Ovary (tissue), 7 donors: ENCODE measurements at regions not wholly inside any gene's neighbourhood (a gene's known extent, or its start where the extent isn't known, plus 50 kb on each side); places are given as distances from the start of the nearest gene placed in this dataset.
"Not testable (repeated sequence)": the region's sequence is repeated elsewhere in the genome, so short reads cannot be mapped to it uniquely, and the experiment has no call there.

Experiments
- DNase-seq, 5 donors: peaks; one replicate each; pipeline ENCODE4 v3.0.0-alpha.2; 2019 to 2020
- H3K27ac ChIP-seq, 2 donors: fragments of 200-600 bp; one replicate each; pipeline versions ENCODE4 v1.5.1 to v1.8.0; 2019 to 2022
- H3K27me3 ChIP-seq: fragments of 200-600 bp; one replicate; pipeline ENCODE4 v1.8.0; 2022
- H3K36me3 ChIP-seq: fragments of 200-600 bp; sonication (generic); one replicate; pipeline ENCODE4 v1.5.1; 2019
- H3K4me1 ChIP-seq: one replicate; pipeline ENCODE4 v1.8.1; 2013; ENCODE audit warnings: mild to moderate bottlenecking, moderate library complexity; ENCODE audit not compliant: insufficient read depth
- H3K4me3 ChIP-seq: fragments of 200-600 bp; sonication (generic); one replicate; pipeline ENCODE4 v1.5.1; 2017
- H3K9me3 ChIP-seq, 2 donors: fragments of 200-600 bp in 1 of 2; sonication (generic) in 1 of 2; one replicate each; pipeline versions ENCODE4 v1.5.1 to v1.8.1; 2013 to 2019; ENCODE audit warnings: mild to moderate bottlenecking in 1 of 2, moderate library complexity in 1 of 2
- WGBS, 3 donors: extraction: QIAGEN DNeasy Blood & Tissue Kit in 1 of 3; methylation state at CpG; one replicate each; pipeline versions ENCODE4 v1.1.5 to v1.1.7; 2013 to 2017; 5-methylcytosine and 5-hydroxymethylcytosine counted together
- intact Hi-C, 4 donors: fragments of 100-400 bp; cut with DNase I; formaldehyde crosslinking; loops; one replicate each; pipeline versions ENCODE4 v1.11.0 to v1.15.1; 2022 to 2023
- donor health status: DM: no; HTN: no; CAD: no; lungs with moderate emphysema.
- donor health status: DM: no; HTN: no; CAD: no.
- donor health status: Bipolar disorder and iron deficiency.
- donor health status: DM: no; HTN: no; CAD: no.
- donor health status: DM: yes; HTN: yes; CAD: no.

GRCh38 chr9:40592406-40592805, 536.1 kb downstream of the FOXD4L6 start:
- 73 to 97% (median 77%) methylated on average over 3 to 4 of the region's 4 CpGs for WGBS, 3 donors
- H3K4me1 ChIP-seq, intact Hi-C loops, H3K9me3 ChIP-seq, H3K27me3 ChIP-seq, H3K4me3 ChIP-seq, H3K27ac ChIP-seq, H3K36me3 ChIP-seq: not testable (repeated sequence)
- DNase-seq: peak in 1 of 5 donors; percentile 8

DNA sequence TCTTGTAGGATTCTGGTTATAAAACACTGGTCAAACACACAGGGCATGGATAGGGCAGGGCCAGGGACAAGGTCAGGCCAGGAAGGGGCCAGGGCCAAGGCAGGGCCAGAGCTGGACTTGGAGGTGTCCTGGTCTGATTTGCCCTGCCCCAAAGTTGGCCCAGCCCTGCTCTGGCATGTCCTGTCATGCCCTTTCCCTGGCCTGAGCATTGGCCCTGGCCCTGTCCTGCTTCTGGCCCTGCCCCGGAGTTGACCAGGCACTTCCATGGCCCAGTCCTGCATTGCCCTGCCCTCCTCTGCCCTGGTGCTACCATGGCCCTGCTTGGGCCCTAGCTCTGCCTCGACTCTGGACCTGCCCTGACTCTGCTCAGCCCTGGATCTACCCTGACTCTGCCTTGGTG, 536.6 kb downstream of the FOXD4L6 start:
- H3K36me3 ChIP-seq, H3K4me1 ChIP-seq, intact Hi-C loops, H3K4me3 ChIP-seq, H3K27ac ChIP-seq, H3K27me3 ChIP-seq, H3K9me3 ChIP-seq: not testable (repeated sequence)
- 63 to 79% (median 74%) methylated on average over 1 to 2 of the region's 2 CpGs for WGBS, 3 donors
- peak in 1 of 5 donors; percentile 12 for DNase-seq

DNA sequence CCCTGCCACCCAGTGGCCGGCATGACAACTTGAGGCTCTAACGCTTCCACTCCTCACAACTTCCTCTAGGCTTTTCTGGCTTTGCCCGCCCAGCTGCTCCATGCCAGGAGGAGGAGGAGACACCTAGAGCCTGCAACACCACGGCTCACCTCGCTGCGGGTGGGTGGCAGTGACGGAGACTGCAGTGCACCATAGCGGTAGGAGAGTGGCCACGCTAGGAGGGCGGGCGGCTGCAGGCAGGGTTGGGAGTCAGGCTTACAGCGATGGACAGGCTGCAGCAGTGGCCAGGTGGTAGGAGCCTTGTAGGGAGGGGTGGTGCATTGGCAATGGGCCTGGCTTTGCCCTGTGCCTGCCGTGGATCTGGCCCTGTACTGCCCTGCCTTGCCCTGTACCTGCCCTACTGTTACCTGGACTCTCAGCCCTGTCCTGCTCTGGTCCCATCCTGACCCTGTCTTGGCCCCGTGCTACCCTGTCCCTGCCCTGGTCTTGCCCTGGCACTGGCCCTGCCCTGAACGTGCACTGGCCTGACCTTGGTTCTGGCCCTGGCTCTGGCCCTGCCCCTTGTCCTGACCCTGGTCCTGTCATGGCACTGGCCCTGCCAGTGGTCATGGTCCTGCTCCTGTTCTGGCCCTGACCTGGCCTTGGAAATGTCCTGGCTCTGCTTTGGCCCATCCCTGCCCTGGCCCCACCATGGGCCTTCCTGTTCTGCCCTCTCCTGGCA, 540.8 kb downstream of the FOXD4L6 start:
- H3K27ac ChIP-seq, H3K4me3 ChIP-seq, H3K27me3 ChIP-seq, H3K9me3 ChIP-seq, H3K4me1 ChIP-seq, intact Hi-C loops, H3K36me3 ChIP-seq: not testable (repeated sequence)
- peak in 1 of 5 donors; percentile 9 for DNase-seq
- WGBS, 3 donors: 89 to 90% (median 89%) methylated on average over 12 to 15 of the region's 15 CpGs

- H3K4me1 ChIP-seq, H3K4me3 ChIP-seq, H3K9me3 ChIP-seq, H3K27ac ChIP-seq, H3K36me3 ChIP-seq, H3K27me3 ChIP-seq, intact Hi-C loops: not testable (repeated sequence)
- WGBS, 3 donors: 58 to 72% (median 59%) methylated on average over 12 to 52 of the region's 67 CpGs
- peak in 1 of 5 donors; percentile 15 for DNase-seq
Observed at GRCh38 chr9:40584039-40584438, 544.4 kb downstream of the FOXD4L6 start.

DNA sequence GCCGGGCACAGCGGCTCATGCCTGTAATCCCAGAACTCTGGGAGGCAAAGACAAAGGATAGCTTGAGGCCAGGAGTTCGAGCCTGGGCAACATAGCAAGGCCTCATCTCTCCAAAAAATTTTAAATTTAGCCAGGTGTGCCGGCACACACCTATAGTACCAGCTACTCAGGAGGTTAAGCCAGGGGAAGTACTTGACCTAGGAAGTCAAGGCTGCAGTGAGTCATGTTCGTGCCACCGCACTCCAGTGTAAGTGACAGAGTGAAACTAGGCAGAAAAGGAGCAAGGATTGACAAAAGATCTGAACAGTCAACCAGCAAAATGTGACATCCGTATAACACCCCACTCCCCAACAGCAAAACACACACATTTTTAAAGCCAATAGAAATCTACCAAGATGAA, 545.3 kb downstream of the FOXD4L6 start:
- not testable (repeated sequence) for H3K9me3 ChIP-seq, H3K4me3 ChIP-seq

DNA sequence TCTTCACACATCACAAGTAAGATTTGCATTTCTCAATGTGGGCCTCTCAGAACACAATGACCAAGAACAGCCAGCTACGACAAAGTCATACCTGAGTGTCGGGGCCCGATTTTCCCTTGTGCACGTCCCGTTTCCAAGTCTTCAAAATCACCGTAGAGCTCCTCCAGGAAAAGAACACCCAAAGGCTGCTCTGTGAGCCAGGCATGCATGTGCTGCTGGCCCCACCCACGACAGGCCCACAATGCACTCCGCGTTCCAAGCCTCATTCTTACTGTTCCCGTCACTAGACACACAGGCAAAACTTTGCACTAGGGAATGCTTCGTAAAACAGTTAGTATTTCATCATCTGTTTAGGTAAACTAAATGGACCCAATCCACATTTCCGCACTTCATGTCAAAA, 549.6 kb downstream of the FOXD4L6 start:
- H3K4me3 ChIP-seq, DNase-seq, H3K27me3 ChIP-seq, H3K36me3 ChIP-seq, H3K9me3 ChIP-seq, H3K4me1 ChIP-seq, intact Hi-C loops, H3K27ac ChIP-seq: not testable (repeated sequence)
- 90 to 93% (median 91%) methylated on average over 12 of the region's 12 CpGs for WGBS, 3 donors

More for the DNA sequence above, 545.3 kb downstream of the FOXD4L6 start:
- H3K36me3 ChIP-seq, H3K27me3 ChIP-seq, H3K27ac ChIP-seq, DNase-seq, intact Hi-C loops, H3K4me1 ChIP-seq: not testable (repeated sequence)
- 74 to 100% (median 82%) methylated on average over 1 to 5 of the region's 7 CpGs for WGBS, 3 donors
